OCI-M1 (cell line): ENCODE measurements at regions not wholly inside any gene's neighbourhood (a gene's known extent, or its start where the extent isn't known, plus 50 kb on each side); places are given as distances from the start of the nearest gene placed in this dataset.
"Not testable (repeated sequence)": the region's sequence is repeated elsewhere in the genome, so short reads cannot be mapped to it uniquely, and the experiment has no call there.

ENCODE experiments used
- DNase-seq: peaks from one replicate; lab custom pipeline; 2025; lab: John Stamatoyannopoulos, UW

DNA sequence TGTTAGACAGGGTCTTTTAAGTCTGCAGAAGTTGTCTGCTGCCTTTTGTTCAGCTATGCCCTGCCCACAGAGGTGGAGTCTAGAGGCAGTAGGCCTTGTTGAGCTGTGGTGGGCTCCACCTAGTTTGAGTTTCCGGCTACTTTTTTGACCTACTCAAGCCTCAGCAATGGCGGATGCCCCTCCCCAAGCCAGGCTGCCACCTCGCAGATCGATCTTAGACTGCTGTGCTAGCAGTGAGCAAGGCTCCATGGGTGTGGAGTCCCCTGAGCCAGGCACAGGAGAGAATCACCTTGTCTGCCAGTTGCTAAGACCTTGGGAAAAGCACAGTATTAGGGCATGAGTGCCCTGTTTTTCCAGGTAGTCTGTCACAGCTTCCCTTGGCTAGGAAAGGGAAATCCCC lies 664.6 kb upstream of the DPPA4 start:
- not testable (repeated sequence) for DNase-seq

DNA sequence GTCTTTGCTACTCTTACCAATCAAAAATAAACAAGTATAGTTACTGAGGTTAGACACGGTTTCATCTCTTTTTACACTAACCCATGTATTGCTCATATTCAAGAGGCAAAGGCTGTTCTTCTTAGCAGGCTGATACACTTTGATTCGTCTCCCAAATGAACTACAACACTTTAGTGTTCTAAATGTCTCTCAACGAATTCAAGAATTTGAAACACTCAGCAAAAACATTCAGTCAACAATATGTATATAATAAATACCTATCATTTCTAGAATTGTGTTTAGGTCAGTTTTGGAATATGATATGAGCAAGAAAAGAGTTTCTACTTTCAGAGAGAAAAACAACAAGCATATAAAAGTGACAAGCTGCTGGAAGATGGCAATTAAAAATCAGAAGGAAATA lies 669.6 kb upstream of the DPPA4 start:
- DNase-seq: no peak

- no peak for DNase-seq
Observed at GRCh38 chr3:110015231-110015963, 678.1 kb upstream of the DPPA4 start.

GRCh38 chr3:110016235-110016815 lies 679.0 kb upstream of the DPPA4 start:
- no peak for DNase-seq

DNA sequence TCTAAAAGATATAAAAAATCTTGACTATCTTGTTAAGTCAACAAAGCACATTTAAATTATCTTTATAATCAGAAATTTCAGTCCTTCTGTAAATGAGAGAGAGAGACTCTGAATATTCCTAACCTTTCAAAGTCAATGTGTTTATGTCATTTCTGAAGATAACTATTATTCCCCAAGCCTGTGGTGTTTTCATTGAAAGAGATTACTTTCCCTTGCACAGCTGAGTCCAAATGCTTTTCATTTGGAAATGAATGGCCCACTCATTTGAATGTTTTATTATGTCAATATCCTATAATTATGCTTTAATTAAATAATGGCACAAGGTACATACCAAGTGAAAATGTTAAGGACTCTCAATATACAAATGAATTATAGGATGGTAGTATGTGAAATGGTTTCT lies 680.0 kb upstream of the DPPA4 start:
- DNase-seq: no peak

DNA sequence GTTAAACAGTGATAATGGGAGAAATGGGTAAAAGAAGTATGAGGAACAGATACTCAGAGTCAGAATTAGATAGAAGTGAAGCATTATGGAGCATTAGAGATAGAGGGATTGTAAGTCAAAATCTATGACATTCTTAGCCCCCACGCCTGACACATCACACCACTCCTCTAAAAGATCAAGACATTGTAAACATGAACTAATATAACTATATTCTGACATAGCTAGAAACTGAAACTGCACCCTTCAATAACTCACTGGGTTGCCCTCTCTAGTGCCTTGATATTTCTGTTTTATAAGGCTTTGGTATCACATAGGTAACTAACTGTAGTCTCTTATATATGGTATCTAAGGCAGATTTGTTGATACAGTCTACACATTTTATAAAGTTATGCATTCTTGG lies 684.3 kb upstream of the DPPA4 start:
- DNase-seq: no peak

GRCh38 chr3:110023022-110023421 lies 685.7 kb upstream of the DPPA4 start:
- DNase-seq: not testable (repeated sequence)

DNA sequence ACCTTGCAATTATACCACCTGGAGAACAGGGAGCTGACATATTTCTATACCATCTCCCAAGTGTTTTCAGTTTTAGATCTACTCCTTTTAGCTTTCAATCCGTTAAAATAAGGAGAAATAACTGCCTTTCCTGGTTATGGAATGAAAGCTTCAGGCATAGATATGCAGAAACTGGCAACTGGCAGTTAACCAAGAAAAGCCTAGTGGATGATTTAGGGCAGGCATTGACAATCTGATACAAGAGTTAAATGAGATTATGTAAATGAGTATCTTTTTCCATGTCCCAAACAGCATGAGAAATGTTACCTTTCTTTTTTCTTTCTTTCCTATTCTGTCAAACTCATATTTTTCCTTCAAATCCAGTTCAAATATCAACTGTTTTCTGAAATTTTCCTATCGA lies 689.1 kb upstream of the DPPA4 start:
- DNase-seq: no peak

- DNase-seq: no peak
Observed at GRCh38 chr3:110027446-110028080, 690.2 kb upstream of the DPPA4 start.

- DNase-seq: no peak
Observed at GRCh38 chr3:110031975-110032374, 694.6 kb upstream of the DPPA4 start.

- no peak for DNase-seq
Observed at GRCh38 chr3:110059431-110059830, 722.1 kb upstream of the DPPA4 start.

DNA sequence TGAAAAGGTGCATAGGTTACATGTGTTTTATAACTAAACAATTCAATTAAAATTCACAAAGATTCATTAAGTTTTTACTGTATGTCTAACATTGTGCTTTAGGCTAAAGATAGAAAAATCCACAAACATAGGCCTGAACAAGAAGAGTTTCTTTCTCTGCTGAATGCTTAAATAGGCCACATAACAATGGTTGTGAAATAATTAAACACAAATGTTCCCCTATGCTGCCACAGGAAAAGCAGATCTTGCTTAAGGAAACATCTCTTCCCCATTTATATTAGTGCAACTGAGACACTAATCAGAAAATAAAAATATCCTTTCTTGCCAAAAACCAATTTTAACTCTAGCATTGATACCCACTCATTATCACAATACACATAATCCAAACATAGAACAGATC lies 725.4 kb upstream of the DPPA4 start:
- DNase-seq: no peak

- no peak for DNase-seq
Observed at GRCh38 chr3:110063178-110063577, 725.8 kb upstream of the DPPA4 start.

DNA sequence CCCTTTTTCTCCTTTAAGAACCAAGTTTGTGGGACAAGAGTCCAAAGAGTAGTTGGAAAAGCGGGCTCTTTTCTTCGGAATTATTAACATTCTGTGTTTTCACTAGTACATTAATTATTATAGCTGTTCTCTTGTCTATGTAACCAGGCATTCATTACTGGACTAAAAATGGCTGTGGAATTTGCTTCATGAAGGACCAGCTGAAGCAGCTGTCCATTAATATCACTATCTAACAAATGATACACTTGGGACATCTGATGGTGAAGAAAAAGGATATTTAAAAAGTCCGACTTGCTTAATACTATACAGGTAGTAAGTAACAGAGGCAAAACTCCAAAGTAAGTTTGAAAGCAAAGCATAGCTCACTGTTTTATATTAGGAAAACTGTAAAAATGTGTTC lies 728.9 kb upstream of the DPPA4 start:
- no peak for DNase-seq

GRCh38 chr3:110067527-110067926 lies 730.2 kb upstream of the DPPA4 start:
- no peak for DNase-seq

- no peak for DNase-seq
Observed at GRCh38 chr3:110069761-110070160, 732.4 kb upstream of the DPPA4 start.

GRCh38 chr3:110070161-110070916 lies 733.0 kb upstream of the DPPA4 start:
- DNase-seq: peak; percentile 45

DNA sequence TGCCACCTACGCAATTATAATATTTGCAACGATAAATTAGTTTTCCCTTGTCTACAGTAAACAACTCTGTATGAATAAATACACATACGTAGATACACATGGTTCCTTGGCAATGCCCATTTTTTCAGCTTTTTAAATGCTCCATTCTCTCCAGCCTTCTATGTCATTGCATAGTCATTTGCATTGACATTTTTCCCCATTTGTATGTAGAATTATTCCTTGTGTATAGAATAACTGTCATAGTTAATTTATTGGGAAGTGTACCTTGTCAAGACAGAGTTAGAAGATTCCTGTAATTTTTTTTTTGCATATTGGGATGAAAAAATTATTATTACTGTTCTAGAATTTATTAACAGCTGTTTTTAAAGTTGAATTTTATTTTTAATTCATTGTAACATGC lies 736.7 kb upstream of the DPPA4 start:
- no peak for DNase-seq

DNA sequence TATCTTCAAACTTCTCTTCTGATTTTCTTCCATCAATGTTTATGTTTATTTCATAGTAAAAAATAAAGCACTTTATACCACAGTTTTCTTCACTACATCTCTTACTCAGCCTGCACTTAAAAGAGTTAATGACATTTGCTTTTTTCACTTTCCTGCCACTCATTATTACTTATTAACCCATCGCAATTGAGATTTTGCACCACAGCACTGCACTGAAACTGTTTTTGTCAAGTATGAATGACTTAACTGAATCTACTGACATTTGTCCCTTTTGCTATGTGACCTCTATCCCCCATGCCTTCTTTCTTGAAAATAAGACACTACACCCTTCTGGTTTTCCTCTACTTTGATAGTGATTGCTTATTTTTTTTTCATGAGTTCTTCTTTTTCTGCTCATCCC lies 739.7 kb upstream of the DPPA4 start:
- no peak for DNase-seq

DNA sequence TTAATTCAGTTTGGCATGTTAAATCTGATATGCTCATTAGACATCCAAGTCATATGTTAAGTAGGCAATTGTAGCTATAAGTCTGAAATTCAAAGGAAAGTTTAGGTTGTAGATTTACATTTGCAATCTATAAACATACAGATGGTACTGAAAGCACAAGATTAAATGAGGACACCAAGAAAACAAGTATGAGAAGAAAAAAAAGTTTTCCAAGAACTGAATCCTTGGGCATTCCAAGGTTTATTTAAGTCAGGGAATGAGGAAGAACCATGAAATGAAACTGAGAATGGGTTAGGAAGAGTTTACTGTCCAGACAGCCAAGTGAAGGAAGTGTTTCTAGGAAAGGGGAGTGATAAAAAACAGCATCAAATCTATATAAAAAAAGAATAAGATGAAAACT lies 756.1 kb upstream of the DPPA4 start:
- no peak for DNase-seq

GRCh38 chr3:110093812-110094401 lies 756.6 kb upstream of the DPPA4 start:
- DNase-seq: no peak

GRCh38 chr3:110099711-110100110 lies 762.4 kb upstream of the DPPA4 start:
- DNase-seq: no peak
